AG04450 (cell line): ENCODE measurements at regions not wholly inside any gene's neighbourhood (a gene's known extent, or its start where the extent isn't known, plus 50 kb on each side); places are given as distances from the start of the nearest gene placed in this dataset.

ENCODE experiments used
- CTCF ChIA-PET: fragments of 300-600, 350-600 bp; formaldehyde crosslinking; extraction: SDS; loops from one replicate; lab custom pipeline; 2022; ENCODE audit warnings: antibody characterized with exemption, inconsistent platforms; lab: Charles Lee
- POLR2A ChIA-PET: fragments of 350-600 bp; formaldehyde crosslinking; extraction: SDS; loops from one replicate; lab custom pipeline; 2021; ENCODE audit warnings: antibody characterized with exemption, inconsistent platforms; lab: Yijun Ruan, JAX
- DNase-seq: peaks from one replicate; pipeline ENCODE4 v3.0.0-alpha.2; 2011; ENCODE audit warnings: low read depth, low spot score
- H3K27ac ChIP-seq: one replicate; pipeline ENCODE4 v1.5.1; 2012; ENCODE audit warnings: low read depth, low read length, control low read depth
- H3K27me3 ChIP-seq: one replicate; pipeline ENCODE4 v1.6.0; 2012; ENCODE audit warnings: low read length; ENCODE audit not compliant: control insufficient read depth, insufficient read depth
- H3K4me3 ChIP-seq: 2 replicates; pipeline ENCODE4 v1.5.1; 2011; ENCODE audit warnings: mild to moderate bottlenecking, low read depth, low read length, control low read depth
- H3K9me3 ChIP-seq: 2 replicates; pipeline ENCODE4 v1.5.1; 2012; ENCODE audit warnings: low read length; ENCODE audit not compliant: control insufficient read depth, insufficient read depth
- CTCF ChIP-seq: IDR thresholded peaks from 2 replicates; pipeline ENCODE4 v1.5.1; 2011; ENCODE audit warnings: low read depth, low read length, control low read depth, inconsistent platforms

- H3K27me3 ChIP-seq: no peaks in the 10 kb centered on the region
- H3K4me3 ChIP-seq: no peak overlapping the region
- ChIA-PET POLR2A (no interaction called here), CTCF (no interaction called here)
- no peak overlapping the region for H3K27ac ChIP-seq
- TF ChIP-seq CTCF: no peak
- H3K9me3 ChIP-seq: no peaks in the 10 kb centered on the region
- DNase-seq: no peak
These were observed 801.4 kb downstream of the BCKDHB start for GRCh38 chr6:80907831-80908230.

- ChIA-PET POLR2A (no interaction called here), CTCF (no interaction called here)
- TF ChIP-seq CTCF: no peak
- H3K4me3 ChIP-seq: no peak overlapping the region
- H3K27me3 ChIP-seq: no peaks in the 10 kb centered on the region
- DNase-seq: no peak
- peaks cover 2% of the 10 kb centered on the region; the same call in 1 of the 2 replicates for H3K9me3 ChIP-seq
- H3K27ac ChIP-seq: no peak overlapping the region
These were observed 797.2 kb downstream of the BCKDHB start for GRCh38 chr6:80903711-80904110.

GRCh38 chr6:80886475-80886874 lies 780.0 kb downstream of the BCKDHB start:
- Histone ChIP-seq H3K27ac (no peak overlapping the region), H3K4me3 (no peak overlapping the region), H3K9me3 (no peaks in the 10 kb centered on the region), H3K27me3 (no peaks in the 10 kb centered on the region)
- TF ChIP-seq CTCF: no peak
- ChIA-PET POLR2A (no interaction called here), CTCF (no interaction called here)
- no peak for DNase-seq

GRCh38 chr6:80872951-80873308 lies 766.5 kb downstream of the BCKDHB start:
- ChIA-PET POLR2A (no interaction called here), CTCF (no interaction called here)
- Histone ChIP-seq H3K9me3 (no peaks in the 10 kb centered on the region), H3K27ac (no peak overlapping the region), H3K4me3 (no peak overlapping the region), H3K27me3 (no peaks in the 10 kb centered on the region)
- DNase-seq: no peak
- no peak for TF ChIP-seq CTCF

GRCh38 chr6:80872199-80872950 lies 765.9 kb downstream of the BCKDHB start:
- no peak overlapping the region for H3K27ac ChIP-seq
- no peak for DNase-seq

More at GRCh38 chr6:80872199-80872950, 765.9 kb downstream of the BCKDHB start:
- TF ChIP-seq CTCF: no peak
- CTCF ChIA-PET: no interaction called here
- no peaks in the 10 kb centered on the region for H3K27me3 ChIP-seq
- no peak overlapping the region for H3K4me3 ChIP-seq
- POLR2A ChIA-PET: no interaction called here
- no peaks in the 10 kb centered on the region for H3K9me3 ChIP-seq
